OCI-LY7 (cell line): ENCODE measurements at regions not wholly inside any gene's neighbourhood (a gene's known extent, or its start where the extent isn't known, plus 50 kb on each side); places are given as distances from the start of the nearest gene placed in this dataset.

Source experiments
- CTCF ChIP-seq: fragments of 200-600 bp; sonication (generic); conservative IDR thresholded peaks from 2 replicates; pipeline ENCODE4 v1.5.1; 2014; ENCODE audit warnings: mild to moderate bottlenecking, antibody characterized with exemption, low read length, moderate library complexity, mixed read lengths
- EZH2phosphoT487 ChIP-seq: fragments of 200-600 bp; sonication (generic); IDR thresholded peaks from 2 replicates; pipeline ENCODE4 v1.6.1; 2018; ENCODE audit warnings: low read depth, borderline replicate concordance, mild to moderate bottlenecking, mixed run types, antibody characterized with exemption, low read length, moderate library complexity, mixed read lengths

- TF ChIP-seq CTCF (no peak), EZH2phosphoT487 (no peak)
Measured at GRCh38 chr5:57592236-57592635, 109.6 kb upstream of the ACTBL2 start.
